Lower lobe of right lung (tissue), 2 donors: ENCODE measurements at regions not wholly inside any gene's neighbourhood (a gene's known extent, or its start where the extent isn't known, plus 50 kb on each side); places are given as distances from the start of the nearest gene placed in this dataset.

Experiments
- ATAC-seq, 2 donors: fragments of 200-7000 bp; cut with Tn5 transposase; one replicate each; pipeline ENCODE4 v1.9.1; 2020 to 2022; ENCODE audit warnings: mild to moderate bottlenecking in 2 of 2, moderate library complexity in 2 of 2
- DNase-seq: peaks from one replicate; pipeline ENCODE4 v3.0.0-alpha.2; 2020
- H3K27ac ChIP-seq: fragments of 200-600 bp; one replicate; pipeline ENCODE4 v1.8.0; 2022
- H3K27me3 ChIP-seq: fragments of 200-600 bp; one replicate; pipeline ENCODE4 v1.8.0; 2022; ENCODE audit warnings: low read depth
- H3K36me3 ChIP-seq: fragments of 200-600 bp; one replicate; pipeline ENCODE4 v1.8.0; 2022; ENCODE audit warnings: mild to moderate bottlenecking
- H3K4me1 ChIP-seq: fragments of 200-600 bp; one replicate; pipeline ENCODE4 v1.8.0; 2022
- H3K4me3 ChIP-seq: fragments of 200-600 bp; one replicate; pipeline ENCODE4 v1.8.0; 2022; ENCODE audit warnings: mild to moderate bottlenecking
- H3K9me3 ChIP-seq: fragments of 200-600 bp; one replicate; pipeline ENCODE4 v1.8.0; 2022
- intact Hi-C: fragments of 100-400 bp; cut with DNase I; formaldehyde crosslinking; loops from one replicate; pipeline ENCODE4 v1.11.0; 2022
- TF ChIP-seq, protein P1 (sequence below): fragments of 200-600 bp; IDR thresholded peaks from one replicate; pipeline ENCODE4 v1.8.0; 2022; ENCODE audit warnings: antibody characterized with exemption, mild to moderate bottlenecking
- donor health status: DM: no; HTN: yes; CAD: no; lungs with severe emphysema.

DNA sequence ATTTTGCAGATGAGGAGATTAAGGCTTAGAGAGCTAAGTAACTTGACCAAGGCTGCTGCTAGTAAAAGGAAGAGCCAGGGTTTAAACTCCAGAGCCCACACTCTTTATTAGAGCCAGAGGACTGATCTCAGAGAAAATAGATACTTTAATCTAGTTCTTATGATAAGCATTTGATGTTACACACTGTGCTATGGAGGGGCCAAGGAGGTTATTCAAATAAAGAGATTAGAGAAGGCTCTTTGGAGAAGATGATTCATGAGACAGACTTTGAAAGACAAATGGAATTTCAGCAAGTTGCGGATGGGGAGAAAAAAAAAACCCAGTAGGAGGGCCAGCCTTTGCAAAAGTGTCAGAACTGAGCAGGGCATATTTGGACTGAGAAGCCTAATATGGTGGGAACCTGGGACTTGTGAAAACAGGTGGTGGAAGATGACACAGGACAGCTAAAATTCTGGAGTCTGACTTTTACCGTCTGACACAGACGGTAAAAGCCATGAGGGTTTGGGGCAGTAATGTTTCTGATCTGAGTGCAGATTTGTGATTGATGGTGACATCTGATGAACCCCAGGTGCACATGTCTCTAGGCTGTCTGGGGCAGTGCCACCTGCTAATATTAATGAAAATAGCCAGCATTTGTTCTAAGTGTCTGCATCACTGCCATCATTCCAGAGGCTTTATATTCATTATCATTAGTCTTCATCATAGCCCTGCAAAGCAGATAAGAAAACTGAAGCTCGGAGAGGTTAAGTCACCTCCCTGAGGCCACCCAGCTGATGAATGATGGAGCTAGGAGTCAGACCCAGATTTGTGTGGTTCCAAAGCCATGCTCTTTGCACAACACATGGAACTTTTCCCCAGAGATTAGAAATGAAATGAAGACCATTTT, 65.3 kb upstream of the CXCL14 start:
- H3K4me3 ChIP-seq: no peak overlapping the region
- no peak overlapping the region for H3K27ac ChIP-seq
- no peak for DNase-seq
- H3K9me3 ChIP-seq: no peaks in the 10 kb centered on the region
- ATAC-seq: no peak
- intact Hi-C loops: no loop called here
- no peaks in the 10 kb centered on the region for H3K4me1 ChIP-seq
- no peaks in the 10 kb centered on the region for H3K36me3 ChIP-seq
- TF ChIP-seq, protein P1, sequence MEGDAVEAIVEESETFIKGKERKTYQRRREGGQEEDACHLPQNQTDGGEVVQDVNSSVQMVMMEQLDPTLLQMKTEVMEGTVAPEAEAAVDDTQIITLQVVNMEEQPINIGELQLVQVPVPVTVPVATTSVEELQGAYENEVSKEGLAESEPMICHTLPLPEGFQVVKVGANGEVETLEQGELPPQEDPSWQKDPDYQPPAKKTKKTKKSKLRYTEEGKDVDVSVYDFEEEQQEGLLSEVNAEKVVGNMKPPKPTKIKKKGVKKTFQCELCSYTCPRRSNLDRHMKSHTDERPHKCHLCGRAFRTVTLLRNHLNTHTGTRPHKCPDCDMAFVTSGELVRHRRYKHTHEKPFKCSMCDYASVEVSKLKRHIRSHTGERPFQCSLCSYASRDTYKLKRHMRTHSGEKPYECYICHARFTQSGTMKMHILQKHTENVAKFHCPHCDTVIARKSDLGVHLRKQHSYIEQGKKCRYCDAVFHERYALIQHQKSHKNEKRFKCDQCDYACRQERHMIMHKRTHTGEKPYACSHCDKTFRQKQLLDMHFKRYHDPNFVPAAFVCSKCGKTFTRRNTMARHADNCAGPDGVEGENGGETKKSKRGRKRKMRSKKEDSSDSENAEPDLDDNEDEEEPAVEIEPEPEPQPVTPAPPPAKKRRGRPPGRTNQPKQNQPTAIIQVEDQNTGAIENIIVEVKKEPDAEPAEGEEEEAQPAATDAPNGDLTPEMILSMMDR: no peak
- no peaks in the 10 kb centered on the region for H3K27me3 ChIP-seq

DNA sequence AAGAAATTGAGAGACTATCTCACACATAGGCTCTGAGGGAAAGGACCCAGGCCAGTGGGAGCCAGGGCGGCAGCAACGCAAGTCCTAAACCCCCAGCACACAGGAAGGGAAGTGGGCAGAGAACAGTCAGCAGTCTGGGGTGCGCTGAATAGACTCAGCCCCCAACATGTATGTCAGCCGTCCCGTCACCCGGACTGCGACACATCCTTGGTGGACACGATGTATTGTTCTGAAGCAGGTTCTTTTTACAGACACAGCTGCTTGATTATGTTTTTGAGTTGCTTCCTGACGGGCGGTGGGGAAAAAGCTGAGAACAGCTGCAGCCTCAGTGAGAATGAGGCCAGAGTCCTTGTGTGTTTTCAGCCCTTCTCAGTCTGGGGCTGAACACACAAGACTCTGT, 64.1 kb upstream of the CXCL14 start:
- intact Hi-C loops: no loop called here

DNA sequence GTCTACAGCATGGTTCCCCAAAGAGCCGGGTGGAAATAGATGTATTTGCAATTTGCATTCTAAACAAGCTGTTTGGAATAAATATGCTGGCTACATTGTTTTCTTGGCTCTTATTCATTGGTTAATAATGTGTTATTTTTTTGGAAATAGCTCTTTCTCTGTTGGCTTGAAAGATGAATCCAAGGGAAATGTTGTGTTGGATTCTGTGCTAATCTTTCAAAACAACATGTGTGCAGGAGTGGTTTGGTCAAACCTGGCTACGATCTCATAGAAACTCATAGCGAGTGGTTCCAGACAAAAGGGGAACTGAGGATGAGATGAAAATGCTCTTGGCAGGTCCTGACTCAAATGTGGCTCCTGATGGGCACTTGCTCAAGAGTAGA, 63.7 kb upstream of the CXCL14 start:
- Histone ChIP-seq H3K4me3 (no peak overlapping the region), H3K27ac (no peak overlapping the region), H3K9me3 (no peaks in the 10 kb centered on the region), H3K4me1 (no peaks in the 10 kb centered on the region), H3K27me3 (no peaks in the 10 kb centered on the region), H3K36me3 (no peaks in the 10 kb centered on the region)
- ATAC-seq (no peak), DNase-seq (no peak)
- intact Hi-C loops: no loop called here
- TF ChIP-seq, protein P1: no peak

More for the DNA sequence above, 64.1 kb upstream of the CXCL14 start:
- no peaks in the 10 kb centered on the region for H3K4me1 ChIP-seq
- no peak overlapping the region for H3K4me3 ChIP-seq
- H3K27me3 ChIP-seq: no peaks in the 10 kb centered on the region
- H3K36me3 ChIP-seq: no peaks in the 10 kb centered on the region
- TF ChIP-seq, protein P1: no peak
- no peak overlapping the region for H3K27ac ChIP-seq
- DNase-seq: no peak
- no peak for ATAC-seq
- H3K9me3 ChIP-seq: no peaks in the 10 kb centered on the region

DNA sequence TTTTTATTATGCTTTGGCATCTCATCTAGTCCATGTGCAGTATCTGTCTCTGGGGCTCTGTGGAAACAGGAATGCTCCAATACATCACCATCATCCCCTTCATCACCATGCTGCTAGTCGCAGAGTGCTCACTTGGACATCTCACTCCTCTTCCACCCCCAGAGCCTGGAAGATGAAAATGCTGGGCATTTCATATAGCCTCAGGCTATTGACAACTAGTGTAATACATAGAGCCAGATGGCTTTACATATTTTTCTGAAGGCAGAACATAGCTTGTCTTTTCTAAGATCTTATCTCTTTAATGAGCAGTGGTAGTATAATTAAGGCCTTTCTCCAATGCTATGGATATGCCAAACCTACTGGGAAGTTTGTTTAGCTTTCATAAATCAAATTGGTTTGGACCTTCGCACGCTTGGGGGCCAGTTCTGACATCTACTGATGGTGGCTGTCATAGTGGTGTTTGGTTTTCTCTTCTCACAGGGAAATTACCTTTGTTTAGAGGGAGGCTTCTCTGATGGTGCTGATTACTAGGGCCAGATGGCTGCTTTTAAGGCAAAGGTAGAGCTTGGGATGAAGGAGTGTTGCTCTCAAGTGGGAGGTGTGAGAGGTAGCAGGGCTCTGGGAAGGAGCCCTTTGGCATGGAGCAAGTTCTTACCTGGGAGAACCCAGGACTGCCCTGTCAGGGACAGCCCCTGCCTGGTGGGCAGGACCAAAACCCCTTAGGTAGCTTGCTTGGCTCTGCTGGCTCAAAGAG, 63.1 kb upstream of the CXCL14 start:
- DNase-seq (no peak), ATAC-seq (no peak)
- no peaks in the 10 kb centered on the region for H3K27me3 ChIP-seq
- no peaks in the 10 kb centered on the region for H3K9me3 ChIP-seq
- TF ChIP-seq, protein P1: no peak
- intact Hi-C loops: no loop called here
- no peak overlapping the region for H3K27ac ChIP-seq
- H3K36me3 ChIP-seq: no peaks in the 10 kb centered on the region
- H3K4me1 ChIP-seq: no peaks in the 10 kb centered on the region
- no peak overlapping the region for H3K4me3 ChIP-seq

DNA sequence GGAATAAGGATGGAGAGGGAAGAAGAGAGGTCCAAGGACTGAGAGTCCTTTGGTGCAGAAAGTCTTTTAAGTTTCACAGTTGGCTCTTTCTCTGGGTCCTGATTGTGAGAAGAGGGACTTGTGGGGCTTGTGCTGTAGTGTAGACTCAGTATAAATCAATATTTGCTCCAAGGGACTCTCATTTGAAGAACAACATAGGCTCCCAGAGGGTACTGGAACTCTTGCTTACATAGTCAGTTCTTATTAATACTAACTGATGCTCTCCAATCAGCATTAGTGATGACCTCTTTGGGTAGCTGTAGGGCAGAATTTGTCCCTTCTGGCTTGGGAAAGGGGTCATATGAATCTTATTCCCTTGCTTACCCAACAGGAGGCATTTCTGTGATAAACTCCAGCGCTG, 62.5 kb upstream of the CXCL14 start:
- no peaks in the 10 kb centered on the region for H3K36me3 ChIP-seq
- intact Hi-C loops: no loop called here
- H3K4me1 ChIP-seq: no peaks in the 10 kb centered on the region
- no peak overlapping the region for H3K4me3 ChIP-seq
- no peak for ATAC-seq
- H3K27me3 ChIP-seq: no peaks in the 10 kb centered on the region
- H3K27ac ChIP-seq: no peak overlapping the region
- no peak for DNase-seq
- H3K9me3 ChIP-seq: no peaks in the 10 kb centered on the region
- TF ChIP-seq, protein P1: no peak
